Fibroblast of the aortic adventitia (primary cell): ENCODE measurements at regions not wholly inside any gene's neighbourhood (a gene's known extent, or its start where the extent isn't known, plus 50 kb on each side); places are given as distances from the start of the nearest gene placed in this dataset.

Experiments used
- DNase-seq: peaks from one replicate; pipeline ENCODE4 v3.0.0-alpha.2; 2010; ENCODE audit warnings: low read depth
- H3K4me3 ChIP-seq: 2 replicates; pipeline ENCODE4 v1.5.1; 2011; ENCODE audit warnings: low read depth, mild to moderate bottlenecking, control low read depth, low read length, moderate library complexity
- TF ChIP-seq, protein P1 (sequence below): IDR thresholded peaks from 2 replicates; pipeline ENCODE4 v1.5.1; 2011; ENCODE audit warnings: mild to moderate bottlenecking, low read length, control low read depth, inconsistent platforms; ENCODE audit not compliant: insufficient read depth

DNA sequence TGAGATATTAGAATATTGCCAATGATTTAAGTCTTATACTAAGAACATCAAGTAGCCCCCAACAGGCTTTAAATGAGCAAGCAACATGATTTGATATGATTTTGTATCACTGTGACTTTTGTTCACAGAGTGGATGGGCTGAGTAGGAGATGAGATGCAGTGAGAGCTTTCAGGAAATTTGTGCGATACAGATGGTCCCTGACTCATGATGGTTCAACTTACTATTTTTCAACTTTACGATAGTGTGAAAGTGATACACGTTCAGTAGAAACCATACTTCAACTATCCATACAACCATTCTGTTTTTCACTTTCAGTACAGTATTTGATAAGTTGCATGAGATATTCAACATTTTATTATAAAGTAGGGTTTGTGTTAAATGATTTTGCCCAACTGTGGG is 78.7 kb upstream of the NWD2 start:
- no peak overlapping the region for H3K4me3 ChIP-seq
- DNase-seq = no peak
- TF ChIP-seq, protein P1, sequence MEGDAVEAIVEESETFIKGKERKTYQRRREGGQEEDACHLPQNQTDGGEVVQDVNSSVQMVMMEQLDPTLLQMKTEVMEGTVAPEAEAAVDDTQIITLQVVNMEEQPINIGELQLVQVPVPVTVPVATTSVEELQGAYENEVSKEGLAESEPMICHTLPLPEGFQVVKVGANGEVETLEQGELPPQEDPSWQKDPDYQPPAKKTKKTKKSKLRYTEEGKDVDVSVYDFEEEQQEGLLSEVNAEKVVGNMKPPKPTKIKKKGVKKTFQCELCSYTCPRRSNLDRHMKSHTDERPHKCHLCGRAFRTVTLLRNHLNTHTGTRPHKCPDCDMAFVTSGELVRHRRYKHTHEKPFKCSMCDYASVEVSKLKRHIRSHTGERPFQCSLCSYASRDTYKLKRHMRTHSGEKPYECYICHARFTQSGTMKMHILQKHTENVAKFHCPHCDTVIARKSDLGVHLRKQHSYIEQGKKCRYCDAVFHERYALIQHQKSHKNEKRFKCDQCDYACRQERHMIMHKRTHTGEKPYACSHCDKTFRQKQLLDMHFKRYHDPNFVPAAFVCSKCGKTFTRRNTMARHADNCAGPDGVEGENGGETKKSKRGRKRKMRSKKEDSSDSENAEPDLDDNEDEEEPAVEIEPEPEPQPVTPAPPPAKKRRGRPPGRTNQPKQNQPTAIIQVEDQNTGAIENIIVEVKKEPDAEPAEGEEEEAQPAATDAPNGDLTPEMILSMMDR = no peak

DNA sequence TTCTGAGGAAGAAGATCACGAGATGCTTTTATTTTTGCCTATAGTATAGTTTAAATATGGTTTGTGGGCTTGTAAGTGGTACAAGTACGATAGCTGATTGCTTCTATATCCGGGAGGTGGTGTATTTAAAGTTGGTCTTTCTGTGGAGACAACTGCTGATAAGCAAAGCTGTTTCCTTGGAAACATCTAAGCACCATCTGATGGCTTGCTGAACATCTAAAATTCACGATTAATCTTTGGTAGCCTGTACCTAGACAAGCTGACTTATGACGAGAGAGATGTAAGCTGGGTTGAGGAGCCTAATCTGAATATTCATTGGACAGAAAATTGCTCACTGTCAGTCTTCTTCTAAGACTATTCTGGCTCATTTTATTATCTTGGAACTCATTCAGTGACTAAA is 74.6 kb upstream of the NWD2 start:
- no peak overlapping the region for H3K4me3 ChIP-seq
- TF ChIP-seq, protein P1 = no peak
- DNase-seq = no peak

DNA sequence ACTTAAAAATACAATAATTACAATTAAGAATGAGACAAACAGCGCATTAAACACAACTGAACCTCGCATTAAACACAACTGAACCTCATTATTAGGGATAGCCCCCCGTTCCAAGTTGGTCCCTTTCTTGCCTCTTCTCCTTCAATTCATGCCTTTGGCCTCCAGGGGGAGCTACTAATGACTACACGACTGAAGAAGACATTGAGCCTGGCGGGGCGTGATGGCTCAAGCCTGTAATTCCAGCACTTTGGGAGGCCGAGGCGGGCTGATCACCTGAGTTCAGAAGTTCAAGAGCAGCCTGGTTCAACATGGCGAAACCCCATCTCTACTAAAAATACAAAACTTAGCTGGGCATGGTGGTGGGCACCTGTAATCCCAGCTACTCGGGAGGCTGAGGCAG is 56.4 kb upstream of the NWD2 start:
- no peak overlapping the region for H3K4me3 ChIP-seq
- DNase-seq = no peak
- TF ChIP-seq, protein P1 = no peak
